ENCODE measurements at regions not wholly inside any gene's neighbourhood (a gene's known extent, or its start where the extent isn't known, plus 50 kb on each side); places are given as distances from the start of the nearest gene placed in this dataset.

GRCh38 chr3:117126946-117127546 is 417.5 kb downstream of the TUSC7 start:
- DNase-seq (ENCODE audit: low read depth): no peak

GRCh38 chr3:117128133-117128532 is 418.6 kb downstream of the TUSC7 start:
- no peak for DNase-seq (ENCODE audit: low read depth)

- no peak for DNase-seq (ENCODE audit: low read depth)
Measured at GRCh38 chr3:117128872-117129271, 419.3 kb downstream of the TUSC7 start.

- no peak for DNase-seq (ENCODE audit: low read depth)
Measured at GRCh38 chr3:117129516-117129915, 419.9 kb downstream of the TUSC7 start.

- DNase-seq (ENCODE audit: low read depth): no peak
Measured at GRCh38 chr3:117130222-117130621, 420.6 kb downstream of the TUSC7 start.

GRCh38 chr3:117131259-117131658 is 421.7 kb downstream of the TUSC7 start:
- no peak for DNase-seq (ENCODE audit: low read depth)

GRCh38 chr3:117133066-117133465 is 423.5 kb downstream of the TUSC7 start:
- no peak for DNase-seq (ENCODE audit: low read depth)

GRCh38 chr3:117135207-117135606 is 425.6 kb downstream of the TUSC7 start:
- no peak for DNase-seq (ENCODE audit: low read depth)

- no peak for DNase-seq (ENCODE audit: low read depth)
Measured at GRCh38 chr3:117136003-117136402, 426.4 kb downstream of the TUSC7 start.

- DNase-seq (ENCODE audit: low read depth): no peak
Measured at GRCh38 chr3:117137065-117137464, 427.5 kb downstream of the TUSC7 start.

GRCh38 chr3:117139681-117140080 is 430.1 kb downstream of the TUSC7 start:
- DNase-seq (ENCODE audit: low read depth): no peak

GRCh38 chr3:117141812-117142211 is 432.2 kb downstream of the TUSC7 start:
- no peak for DNase-seq (ENCODE audit: low read depth)

GRCh38 chr3:117144853-117145252 is 435.3 kb downstream of the TUSC7 start:
- DNase-seq (ENCODE audit: low read depth): peak; percentile 18

GRCh38 chr3:117145677-117146076 is 436.1 kb downstream of the TUSC7 start:
- no peak for DNase-seq (ENCODE audit: low read depth)

- DNase-seq (ENCODE audit: low read depth): no peak
Measured at GRCh38 chr3:117146571-117146970, 437.0 kb downstream of the TUSC7 start.

GRCh38 chr3:117149584-117149983 is 440.0 kb downstream of the TUSC7 start:
- no peak for DNase-seq (ENCODE audit: low read depth)

GRCh38 chr3:117150628-117151027 is 441.0 kb downstream of the TUSC7 start:
- DNase-seq (ENCODE audit: low read depth): no peak

- no peak for DNase-seq (ENCODE audit: low read depth)
Measured at GRCh38 chr3:117160176-117160575, 450.6 kb downstream of the TUSC7 start.

GRCh38 chr3:117161816-117162215 is 452.2 kb downstream of the TUSC7 start:
- DNase-seq (ENCODE audit: low read depth): no peak

- DNase-seq (ENCODE audit: low read depth): no peak
Measured at GRCh38 chr3:117165176-117165575, 455.6 kb downstream of the TUSC7 start.

GRCh38 chr3:117165601-117166051 is 456.0 kb downstream of the TUSC7 start:
- no peak for DNase-seq (ENCODE audit: low read depth)

- DNase-seq (ENCODE audit: low read depth): no peak
Measured at GRCh38 chr3:117168896-117169295, 459.3 kb downstream of the TUSC7 start.

- DNase-seq (ENCODE audit: low read depth): no peak
Measured at GRCh38 chr3:117170094-117170493, 460.5 kb downstream of the TUSC7 start.

- DNase-seq (ENCODE audit: low read depth): no peak
Measured at GRCh38 chr3:117171124-117171523, 461.5 kb downstream of the TUSC7 start.

GRCh38 chr3:117172426-117172825 is 462.8 kb downstream of the TUSC7 start:
- no peak for DNase-seq (ENCODE audit: low read depth)
